ENCODE measurements at regions not wholly inside any gene's neighbourhood (a gene's known extent, or its start where the extent isn't known, plus 50 kb on each side); places are given as distances from the start of the nearest gene placed in this dataset.

DNA sequence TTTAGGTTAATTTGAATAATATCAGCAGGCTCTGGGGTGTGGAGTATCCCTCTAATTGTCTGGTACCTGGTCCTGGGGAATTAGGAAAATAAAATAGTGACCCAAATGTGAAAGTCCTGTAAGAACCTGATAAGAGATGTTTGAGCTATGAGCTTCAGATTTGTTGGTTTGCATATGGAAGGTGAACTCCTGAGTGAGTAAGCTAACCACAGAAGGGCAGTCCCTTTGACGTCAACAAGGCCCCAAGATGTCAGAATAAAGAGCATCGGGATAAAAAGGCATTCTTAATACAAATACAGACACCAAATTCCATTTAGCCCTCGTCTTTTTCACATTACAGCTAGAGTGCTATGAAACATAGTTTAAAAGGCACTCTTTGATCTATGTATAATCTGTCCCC is 1366.3 kb upstream of the TMEFF2 start:
- CTCF ChIA-PET = interaction anchor here (1.1 kb wide), 1 partner anchor 27 kb away, joined by 3 read pairs; no protein-coding TSS in a partner anchor
- DNase-seq = no peak

DNA sequence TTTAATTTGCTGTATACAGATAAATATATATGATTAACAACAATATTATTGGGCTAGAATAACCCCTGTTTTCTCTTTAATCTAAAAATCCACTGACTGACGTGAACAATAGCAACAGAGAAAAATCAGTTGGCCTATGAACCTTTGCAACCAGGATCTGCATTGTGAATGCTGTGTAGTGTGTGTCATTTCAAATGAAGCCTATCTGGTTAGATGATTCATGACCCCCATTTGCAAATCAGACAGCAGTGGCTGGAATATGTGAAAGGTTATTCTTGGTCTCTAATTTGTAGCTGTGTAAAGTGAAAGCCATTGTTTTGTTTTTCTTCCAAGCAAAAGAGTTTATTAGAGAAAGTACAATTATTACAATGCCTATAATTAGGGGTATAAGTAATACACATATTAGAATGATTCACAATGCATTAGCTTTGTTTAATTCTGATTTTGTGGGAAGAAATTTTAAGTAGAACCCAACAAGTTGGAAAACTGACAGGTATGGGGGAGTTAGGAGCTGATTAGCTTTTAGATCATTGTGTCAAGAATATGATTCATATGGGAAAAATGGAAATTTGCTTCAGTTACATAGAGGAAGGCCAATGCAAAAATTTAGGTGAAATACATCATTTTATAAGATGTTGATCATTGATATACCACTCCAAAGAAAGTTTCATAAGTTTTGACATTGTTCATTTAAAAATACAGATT is 1362.2 kb upstream of the TMEFF2 start:
- no peaks in the 10 kb centered on the region for H3K9me3 Mint-ChIP-seq
- intact Hi-C loops (cut with micrococcal nuclease) = no loop called here
- H3K27ac Mint-ChIP-seq = no peak overlapping the region
- no peak overlapping the region for H3K4me3 Mint-ChIP-seq
- no peaks in the 10 kb centered on the region for H3K36me3 Mint-ChIP-seq (ENCODE audit: low read depth)
- no peak for DNase-seq
- CTCF ChIA-PET = no interaction called here
- no peaks in the 10 kb centered on the region for H3K4me1 Mint-ChIP-seq (ENCODE audit: low read depth)
- no peaks in the 10 kb centered on the region for H3K27me3 Mint-ChIP-seq (ENCODE audit: low read depth)

More for the DNA sequence above, 1366.3 kb upstream of the TMEFF2 start:
- intact Hi-C loops (cut with micrococcal nuclease) = no loop called here
- Mint-ChIP-seq H3K4me1 (ENCODE audit: low read depth) (no peaks in the 10 kb centered on the region), H3K4me3 (no peak overlapping the region), H3K27ac (no peak overlapping the region), H3K36me3 (ENCODE audit: low read depth) (no peaks in the 10 kb centered on the region), H3K9me3 (no peaks in the 10 kb centered on the region), H3K27me3 (ENCODE audit: low read depth) (no peaks in the 10 kb centered on the region)

DNA sequence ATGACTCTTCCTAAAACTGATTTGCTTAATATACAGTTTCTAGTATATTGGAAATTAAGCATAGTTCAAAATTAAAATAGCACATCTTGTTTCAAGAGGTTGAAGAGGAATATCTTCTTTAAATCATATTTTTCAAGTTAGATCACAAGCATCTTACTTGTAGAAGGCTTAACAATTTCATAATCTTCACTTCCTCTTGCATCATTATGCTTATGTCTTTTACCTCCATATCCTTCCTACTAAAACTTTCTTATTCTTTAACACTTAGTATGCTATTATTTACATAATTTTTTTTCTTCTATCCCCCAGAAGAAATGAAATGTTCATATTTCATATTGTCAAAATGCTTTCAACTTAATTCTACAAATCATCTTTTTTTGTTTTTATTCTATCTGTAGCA is 1354.9 kb upstream of the TMEFF2 start:
- Mint-ChIP-seq H3K27me3 (ENCODE audit: low read depth) (no peaks in the 10 kb centered on the region), H3K4me3 (no peak overlapping the region), H3K4me1 (ENCODE audit: low read depth) (no peaks in the 10 kb centered on the region), H3K36me3 (ENCODE audit: low read depth) (no peaks in the 10 kb centered on the region), H3K9me3 (peaks cover 11% of the 10 kb centered on the region), H3K27ac (no peak overlapping the region)
- CTCF ChIA-PET = no interaction called here
- intact Hi-C loops (cut with micrococcal nuclease) = no loop called here
- DNase-seq = no peak

DNA sequence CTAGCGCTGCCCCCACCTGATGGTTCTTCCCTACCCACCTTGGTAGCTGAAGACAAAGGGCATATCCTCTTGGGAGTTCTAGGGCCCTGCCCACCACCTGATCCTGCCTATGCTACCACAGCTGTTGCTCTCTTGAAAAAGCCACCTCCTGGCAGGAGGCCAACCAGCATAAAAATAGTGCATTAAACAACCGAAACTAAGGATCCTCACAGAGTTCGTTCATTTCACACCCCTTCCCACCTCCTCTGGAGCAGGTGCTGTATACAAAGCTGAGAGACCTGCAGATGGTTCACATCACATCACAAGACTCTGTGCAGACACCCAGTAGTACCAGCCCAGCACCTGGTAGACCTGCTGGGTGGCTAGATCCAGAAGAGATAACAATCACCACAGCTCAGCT is 1348.0 kb upstream of the TMEFF2 start:
- Mint-ChIP-seq H3K27me3 (ENCODE audit: low read depth) (no peaks in the 10 kb centered on the region), H3K4me1 (ENCODE audit: low read depth) (no peaks in the 10 kb centered on the region), H3K36me3 (ENCODE audit: low read depth) (no peaks in the 10 kb centered on the region), H3K9me3 (peaks cover 6% of the 10 kb centered on the region), H3K4me3 (no peak overlapping the region), H3K27ac (no peak overlapping the region)
- CTCF ChIA-PET = no interaction called here
- DNase-seq = no peak
- intact Hi-C loops (cut with micrococcal nuclease) = no loop called here

DNA sequence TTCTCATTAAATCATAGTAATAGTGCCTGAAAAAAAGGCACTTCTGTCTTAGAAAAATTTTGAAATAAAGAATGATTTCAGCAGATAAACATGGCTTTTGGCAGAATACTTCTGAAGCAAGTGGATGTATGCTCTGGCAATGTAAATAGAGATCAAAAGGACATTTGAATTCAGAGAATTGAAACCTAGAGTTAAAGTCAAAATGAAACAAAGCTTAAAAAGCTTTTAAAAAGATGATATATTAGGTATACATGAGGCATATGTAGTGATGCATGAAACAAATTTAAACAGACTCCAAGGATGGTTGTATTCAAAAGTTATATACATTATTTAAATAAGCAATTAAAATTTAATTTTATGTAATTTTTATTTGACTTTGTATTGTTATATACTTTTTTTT is 1344.5 kb upstream of the TMEFF2 start:
- H3K36me3 Mint-ChIP-seq (ENCODE audit: low read depth) = no peaks in the 10 kb centered on the region
- CTCF ChIA-PET = no interaction called here
- H3K9me3 Mint-ChIP-seq = no peaks in the 10 kb centered on the region
- H3K4me3 Mint-ChIP-seq = no peak overlapping the region
- no peak overlapping the region for H3K27ac Mint-ChIP-seq
- H3K27me3 Mint-ChIP-seq (ENCODE audit: low read depth) = no peaks in the 10 kb centered on the region
- intact Hi-C loops (cut with micrococcal nuclease) = no loop called here
- no peaks in the 10 kb centered on the region for H3K4me1 Mint-ChIP-seq (ENCODE audit: low read depth)
- DNase-seq = no peak

DNA sequence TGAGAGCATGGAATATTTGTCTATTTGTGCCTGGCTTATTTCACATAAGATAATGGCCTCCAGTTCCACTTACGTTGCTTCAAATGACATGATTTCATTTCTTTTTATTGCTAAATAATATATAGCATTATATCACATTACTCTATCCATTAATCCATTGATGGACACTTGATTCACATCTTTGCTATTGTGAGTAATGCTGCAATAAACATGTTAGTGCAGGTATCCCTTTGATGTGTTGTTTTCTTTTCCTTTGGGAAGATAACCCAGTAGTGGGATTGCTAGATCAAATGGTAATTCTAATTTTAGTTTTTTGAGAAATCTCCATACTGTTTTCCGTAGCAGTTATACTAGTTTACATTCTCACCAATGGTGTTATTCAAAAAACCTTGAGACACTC is 1343.3 kb upstream of the TMEFF2 start:
- DNase-seq = no peak
- no peaks in the 10 kb centered on the region for H3K9me3 Mint-ChIP-seq
- no peaks in the 10 kb centered on the region for H3K27me3 Mint-ChIP-seq (ENCODE audit: low read depth)
- H3K4me3 Mint-ChIP-seq = no peak overlapping the region
- no peaks in the 10 kb centered on the region for H3K36me3 Mint-ChIP-seq (ENCODE audit: low read depth)
- CTCF ChIA-PET = no interaction called here
- no peak overlapping the region for H3K27ac Mint-ChIP-seq
- no peaks in the 10 kb centered on the region for H3K4me1 Mint-ChIP-seq (ENCODE audit: low read depth)
- intact Hi-C loops (cut with micrococcal nuclease) = no loop called here

DNA sequence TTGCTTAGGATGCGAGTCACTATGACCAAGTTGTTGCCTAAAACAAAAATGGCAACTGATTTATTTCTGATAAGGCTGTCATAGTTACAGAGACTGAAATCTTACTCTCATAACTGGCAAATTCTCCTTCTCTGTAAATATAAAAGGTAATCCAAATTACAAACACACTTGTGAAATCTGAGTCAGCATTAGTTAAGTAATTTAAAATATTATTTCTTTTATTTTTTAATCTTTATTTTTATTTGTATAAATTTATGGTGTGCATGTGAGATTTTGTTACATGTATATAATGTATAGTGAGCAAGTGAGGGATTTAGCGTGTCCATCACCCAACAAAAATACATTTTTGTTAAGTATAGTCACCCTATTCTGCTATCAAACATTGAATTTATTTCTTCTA is 1342.8 kb upstream of the TMEFF2 start:
- no peak for DNase-seq
- CTCF ChIA-PET = no interaction called here
- no peaks in the 10 kb centered on the region for H3K27me3 Mint-ChIP-seq (ENCODE audit: low read depth)
- no peaks in the 10 kb centered on the region for H3K4me1 Mint-ChIP-seq (ENCODE audit: low read depth)
- no peak overlapping the region for H3K27ac Mint-ChIP-seq
- no peaks in the 10 kb centered on the region for H3K9me3 Mint-ChIP-seq
- no peaks in the 10 kb centered on the region for H3K36me3 Mint-ChIP-seq (ENCODE audit: low read depth)
- intact Hi-C loops (cut with micrococcal nuclease) = no loop called here
- H3K4me3 Mint-ChIP-seq = no peak overlapping the region

DNA sequence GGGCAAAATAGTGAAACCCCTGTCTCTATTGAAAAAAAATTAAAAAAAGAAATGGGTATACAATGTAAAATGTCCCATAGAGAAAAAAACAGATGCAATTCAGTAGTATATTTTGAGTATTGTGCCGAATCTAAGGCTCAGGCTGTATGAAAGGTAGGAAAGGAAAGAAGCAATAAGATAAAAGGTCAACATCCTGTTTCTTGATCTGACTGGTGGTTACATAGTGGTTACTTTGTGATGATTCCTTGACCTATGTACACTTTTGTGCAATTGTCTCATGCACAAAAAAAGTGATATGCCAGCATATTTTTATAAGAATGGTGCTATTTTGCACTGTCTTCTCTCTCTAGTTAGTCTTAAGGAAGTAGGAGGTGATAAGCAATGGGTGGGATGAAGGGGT is 1333.7 kb upstream of the TMEFF2 start:
- no peaks in the 10 kb centered on the region for H3K4me1 Mint-ChIP-seq (ENCODE audit: low read depth)
- CTCF ChIA-PET = interaction anchor here (0.6 kb wide), 1 partner anchor 180 kb away, joined by 4 read pairs; no protein-coding TSS in a partner anchor
- H3K27me3 Mint-ChIP-seq (ENCODE audit: low read depth) = no peaks in the 10 kb centered on the region
- H3K27ac Mint-ChIP-seq = no peak overlapping the region
- H3K9me3 Mint-ChIP-seq = no peaks in the 10 kb centered on the region
- intact Hi-C loops (cut with micrococcal nuclease) = no loop called here
- no peak overlapping the region for H3K4me3 Mint-ChIP-seq
- no peak for DNase-seq
- no peaks in the 10 kb centered on the region for H3K36me3 Mint-ChIP-seq (ENCODE audit: low read depth)

DNA sequence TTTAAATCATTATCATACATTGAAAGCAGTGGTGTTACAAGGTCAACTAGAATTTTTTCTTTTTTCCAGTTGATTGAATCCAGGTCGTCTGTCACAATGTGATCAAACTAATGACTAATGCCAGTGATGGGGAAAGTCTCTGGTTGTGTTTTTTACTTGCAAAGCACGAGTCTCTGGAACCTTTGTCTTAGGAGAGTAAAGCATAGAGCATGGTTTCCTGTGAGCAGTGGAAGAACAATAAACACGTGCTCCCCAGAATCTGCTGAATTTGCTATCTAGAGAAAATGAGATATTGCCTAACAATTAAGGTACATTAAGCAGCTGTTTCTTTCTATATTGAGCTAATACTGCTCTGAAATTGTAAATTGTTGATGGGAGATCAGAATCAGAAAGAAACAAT is 1332.4 kb upstream of the TMEFF2 start:
- intact Hi-C loops (cut with micrococcal nuclease) = no loop called here
- no peaks in the 10 kb centered on the region for H3K36me3 Mint-ChIP-seq (ENCODE audit: low read depth)

DNA sequence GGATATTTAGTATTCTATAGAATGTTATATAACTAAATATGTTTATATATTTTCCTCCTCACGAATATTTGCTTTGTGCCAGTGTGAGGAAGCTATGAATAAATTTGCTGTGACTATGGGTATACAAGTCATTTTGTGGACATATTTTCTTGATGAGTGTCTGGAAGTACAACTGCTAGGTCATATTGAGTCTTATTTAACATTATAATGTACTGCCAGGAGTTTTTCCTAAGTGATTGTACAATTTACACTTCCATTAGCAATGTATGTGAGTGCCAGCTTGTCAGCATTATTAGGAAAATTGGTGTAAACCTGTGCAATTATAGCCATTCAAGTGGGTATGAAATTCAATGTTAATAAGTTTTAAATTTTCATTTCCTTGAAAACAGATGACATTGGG is 1328.9 kb upstream of the TMEFF2 start:
- Mint-ChIP-seq H3K9me3 (no peaks in the 10 kb centered on the region), H3K4me3 (no peak overlapping the region), H3K36me3 (ENCODE audit: low read depth) (no peaks in the 10 kb centered on the region), H3K27me3 (ENCODE audit: low read depth) (no peaks in the 10 kb centered on the region), H3K27ac (no peak overlapping the region), H3K4me1 (ENCODE audit: low read depth) (no peaks in the 10 kb centered on the region)
- CTCF ChIA-PET = no interaction called here
- DNase-seq = no peak
- intact Hi-C loops (cut with micrococcal nuclease) = no loop called here

More for the DNA sequence above, 1332.4 kb upstream of the TMEFF2 start:
- Mint-ChIP-seq H3K27me3 (ENCODE audit: low read depth) (no peaks in the 10 kb centered on the region), H3K4me3 (no peak overlapping the region), H3K27ac (no peak overlapping the region), H3K4me1 (ENCODE audit: low read depth) (no peaks in the 10 kb centered on the region), H3K9me3 (no peaks in the 10 kb centered on the region)
- CTCF ChIA-PET = no interaction called here
- DNase-seq = no peak

DNA sequence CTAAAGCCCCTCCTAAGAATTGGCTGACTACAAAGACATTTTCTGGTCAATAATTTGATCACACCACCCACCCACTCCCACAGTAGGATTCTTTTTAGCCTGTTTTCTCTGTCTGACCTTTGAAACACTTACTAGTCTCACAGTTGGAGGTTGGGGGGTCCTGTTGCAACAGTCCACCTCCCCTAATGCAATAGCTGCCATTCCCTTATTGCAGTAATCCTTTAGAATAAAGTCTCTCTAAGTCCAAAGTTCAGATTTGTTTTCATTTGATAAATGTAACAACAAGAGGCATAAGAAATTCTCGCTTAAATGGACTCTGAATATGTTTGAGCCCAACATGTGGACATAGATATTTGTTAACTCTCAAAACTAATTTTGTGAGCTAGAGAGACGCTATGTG is 1326.8 kb upstream of the TMEFF2 start:
- no peaks in the 10 kb centered on the region for H3K27me3 Mint-ChIP-seq (ENCODE audit: low read depth)
- H3K9me3 Mint-ChIP-seq = peaks cover 5% of the 10 kb centered on the region
- CTCF ChIA-PET = no interaction called here
- no peak overlapping the region for H3K27ac Mint-ChIP-seq
- intact Hi-C loops (cut with micrococcal nuclease) = no loop called here
- H3K4me3 Mint-ChIP-seq = no peak overlapping the region
- DNase-seq = no peak
- no peaks in the 10 kb centered on the region for H3K36me3 Mint-ChIP-seq (ENCODE audit: low read depth)
- H3K4me1 Mint-ChIP-seq (ENCODE audit: low read depth) = no peaks in the 10 kb centered on the region

DNA sequence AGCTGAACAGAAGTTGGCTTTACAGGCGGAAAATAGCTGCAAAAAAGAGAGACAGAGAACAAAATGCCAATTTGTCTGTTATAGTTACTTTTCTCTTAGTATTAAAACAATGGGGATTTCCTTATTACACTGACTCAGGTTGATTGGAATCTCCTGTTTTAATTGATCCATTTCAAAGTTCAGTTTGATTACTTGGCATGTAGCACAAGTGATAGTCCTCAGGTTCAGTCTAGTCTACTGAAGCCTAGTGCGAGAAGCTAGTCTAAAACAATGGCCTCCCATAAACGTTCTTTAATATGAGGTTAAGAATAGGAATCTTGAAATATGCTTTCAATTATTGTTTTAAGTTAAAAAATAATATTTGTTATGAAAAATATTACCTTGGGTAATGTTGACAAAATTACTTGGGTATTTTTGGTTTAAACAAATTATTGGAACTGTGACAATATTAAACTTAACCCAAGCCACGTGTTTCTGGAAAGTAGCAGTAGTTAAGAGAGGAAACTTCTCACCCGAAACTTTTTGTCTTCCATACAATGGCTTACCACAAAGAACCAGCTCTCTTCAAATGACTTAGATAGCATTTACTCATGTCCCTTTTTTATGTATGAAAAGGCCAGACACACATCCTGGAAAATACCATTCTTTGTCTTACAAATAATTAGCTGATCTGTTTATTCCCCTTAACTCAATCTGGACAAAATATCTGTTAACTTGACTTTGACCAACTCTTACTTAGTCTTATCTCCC is 1326.2 kb upstream of the TMEFF2 start:
- Mint-ChIP-seq H3K9me3 (peaks cover 5% of the 10 kb centered on the region), H3K36me3 (ENCODE audit: low read depth) (no peaks in the 10 kb centered on the region), H3K27me3 (ENCODE audit: low read depth) (no peaks in the 10 kb centered on the region), H3K4me1 (ENCODE audit: low read depth) (no peaks in the 10 kb centered on the region), H3K4me3 (no peak overlapping the region), H3K27ac (no peak overlapping the region)
- no peak for DNase-seq
- CTCF ChIA-PET = interaction anchor here (0.7 kb wide), 1 partner anchor 81 kb away, joined by 3 read pairs; no protein-coding TSS in a partner anchor
- intact Hi-C loops (cut with micrococcal nuclease) = no loop called here

All from activated naive CD4-positive, alpha-beta T cell treated with anti-CD3 and anti-CD28 coated beads for 36 hours (primary cell).